GM21381 (cell line): ENCODE measurements at regions not wholly inside any gene's neighbourhood (a gene's known extent, or its start where the extent isn't known, plus 50 kb on each side); places are given as distances from the start of the nearest gene placed in this dataset.
"Not testable (repeated sequence)": the region's sequence is repeated elsewhere in the genome, so short reads cannot be mapped to it uniquely, and the experiment has no call there.

Source experiments
- ATAC-seq: cut with Tn5 transposase; IDR thresholded peaks from one replicate; pipeline ENCODE4 v1.9.1; 2021; ENCODE audit warnings: mild to moderate bottlenecking, moderate library complexity; ENCODE audit not compliant: unreplicated experiment

GRCh38 chr2:219724628-219725027, 97.2 kb downstream of the SLC4A3 start:
- no peak for ATAC-seq

- no peak for ATAC-seq
These were observed 99.5 kb downstream of the SLC4A3 start for GRCh38 chr2:219726916-219727315.

GRCh38 chr2:219727771-219728429, 100.5 kb downstream of the SLC4A3 start:
- ATAC-seq: no peak

- no peak for ATAC-seq
These were observed 101.6 kb downstream of the SLC4A3 start for GRCh38 chr2:219728991-219729487.

- ATAC-seq: no peak
These were observed 103.7 kb downstream of the SLC4A3 start for GRCh38 chr2:219731173-219731572.

GRCh38 chr2:219733106-219733505, 105.7 kb downstream of the SLC4A3 start:
- ATAC-seq: no peak

GRCh38 chr2:219733746-219734145, 106.3 kb downstream of the SLC4A3 start:
- ATAC-seq: no peak

GRCh38 chr2:219736209-219736608, 108.8 kb downstream of the SLC4A3 start:
- ATAC-seq: no peak

GRCh38 chr2:219737270-219737691, 109.9 kb downstream of the SLC4A3 start:
- ATAC-seq: no peak

GRCh38 chr2:219739066-219739465, 111.6 kb downstream of the SLC4A3 start:
- no peak for ATAC-seq

- ATAC-seq: no peak
These were observed 112.5 kb downstream of the SLC4A3 start for GRCh38 chr2:219739866-219740440.

GRCh38 chr2:219743548-219743947, 116.1 kb downstream of the SLC4A3 start:
- no peak for ATAC-seq

- ATAC-seq: no peak
These were observed 116.6 kb downstream of the SLC4A3 start for GRCh38 chr2:219744066-219744465.

GRCh38 chr2:219744600-219744999, 117.2 kb downstream of the SLC4A3 start:
- ATAC-seq: no peak

GRCh38 chr2:219747637-219748036, 120.2 kb downstream of the SLC4A3 start:
- no peak for ATAC-seq

GRCh38 chr2:219748671-219749570, 121.5 kb downstream of the SLC4A3 start:
- ATAC-seq: no peak

- ATAC-seq: not testable (repeated sequence)
These were observed 123.7 kb downstream of the SLC4A3 start for GRCh38 chr2:219751121-219751520.

- ATAC-seq: no peak
These were observed 125.3 kb downstream of the SLC4A3 start for GRCh38 chr2:219752726-219753125.

GRCh38 chr2:219758907-219759680, 131.7 kb downstream of the SLC4A3 start:
- no peak for ATAC-seq

- ATAC-seq: no peak
These were observed 132.4 kb downstream of the SLC4A3 start for GRCh38 chr2:219759801-219760200.
